ENCODE measurements at regions not wholly inside any gene's neighbourhood (a gene's known extent, or its start where the extent isn't known, plus 50 kb on each side); places are given as distances from the start of the nearest gene placed in this dataset.
"Not testable (repeated sequence)": the region's sequence is repeated elsewhere in the genome, so short reads cannot be mapped to it uniquely, and the experiment has no call there.

DNA sequence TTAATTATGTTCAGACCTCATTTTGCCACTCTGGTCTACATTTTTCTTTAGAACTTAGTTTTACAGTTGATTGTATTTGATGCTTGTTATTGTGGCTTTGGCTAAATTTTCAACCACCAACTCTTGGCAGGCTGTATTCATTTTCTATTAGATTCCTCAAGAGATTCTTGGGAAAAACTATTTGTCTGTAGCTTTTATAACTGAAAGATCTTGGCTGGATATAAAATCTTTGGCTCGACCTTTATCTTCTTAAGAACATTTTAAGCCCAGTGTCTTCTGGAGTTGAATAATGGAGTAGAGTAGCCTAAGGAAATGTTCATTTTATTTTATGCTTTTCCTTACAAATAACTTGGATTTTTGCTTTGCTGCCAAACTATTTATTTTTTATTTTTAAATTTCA is 848.5 kb downstream of the PCDH17 start:
- no peak for DNase-seq (ENCODE audit: low read depth in 2 of 2)

GRCh38 chr13:58488251-58488650 is 856.7 kb downstream of the PCDH17 start:
- DNase-seq (ENCODE audit: low read depth in 2 of 2): no peak

DNA sequence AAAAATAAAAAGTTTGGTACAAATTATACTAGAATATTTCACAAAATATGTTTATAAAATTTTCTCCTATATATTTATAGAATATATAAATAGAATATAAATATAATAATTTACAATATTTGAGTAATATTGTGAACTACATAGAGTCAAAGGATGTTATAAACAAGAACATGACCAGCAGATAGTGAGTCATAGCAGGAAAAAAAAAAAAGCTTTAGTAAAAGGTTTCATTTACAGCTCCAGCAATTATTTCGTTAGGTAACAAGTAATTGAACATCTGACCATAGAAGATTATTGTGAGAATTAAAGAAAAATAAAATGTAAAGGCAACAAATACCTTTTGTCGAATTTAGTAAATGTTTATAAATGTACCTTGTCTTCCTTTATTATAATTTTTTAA is 864.1 kb downstream of the PCDH17 start:
- no peak for DNase-seq (ENCODE audit: low read depth in 2 of 2)

- DNase-seq (ENCODE audit: low read depth in 2 of 2): no peak
Measured at GRCh38 chr13:58500938-58501337, 869.4 kb downstream of the PCDH17 start.

GRCh38 chr13:58504202-58504700 is 872.7 kb downstream of the PCDH17 start:
- not testable (repeated sequence) for DNase-seq (ENCODE audit: low read depth in 2 of 2)

DNA sequence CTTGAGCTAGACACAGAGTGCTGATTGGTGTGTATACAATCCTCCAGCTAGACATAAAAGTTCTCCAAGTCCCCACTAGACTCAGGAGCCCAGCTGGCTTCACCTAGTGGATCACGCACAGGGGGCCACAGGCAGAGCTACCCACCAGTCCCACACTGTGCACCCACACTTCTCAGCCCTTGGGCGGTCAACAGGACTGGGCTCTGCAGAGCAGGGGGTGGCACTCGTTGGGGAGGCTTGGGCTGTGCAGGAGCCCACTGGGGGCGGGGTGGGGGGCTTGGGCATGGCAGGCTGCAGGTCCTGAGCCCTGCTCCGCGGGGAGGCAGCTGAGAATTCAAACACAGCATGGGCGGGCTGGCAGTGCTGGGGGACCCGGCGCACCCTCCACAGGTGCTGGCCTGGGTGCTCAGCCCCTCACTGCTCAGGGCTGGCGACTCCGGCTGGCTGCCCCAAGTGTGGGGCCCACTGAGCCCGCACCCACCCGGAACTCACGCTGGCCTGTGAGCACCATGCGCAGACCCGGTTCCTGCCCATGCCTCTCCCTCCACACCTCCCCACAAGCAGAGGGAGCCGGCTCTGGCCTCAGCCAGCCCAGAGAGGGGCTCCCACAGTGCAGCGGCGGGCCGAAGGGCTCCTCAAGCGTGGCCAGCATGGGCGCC is 873.8 kb downstream of the PCDH17 start:
- not testable (repeated sequence) for DNase-seq (ENCODE audit: low read depth in 2 of 2)

DNA sequence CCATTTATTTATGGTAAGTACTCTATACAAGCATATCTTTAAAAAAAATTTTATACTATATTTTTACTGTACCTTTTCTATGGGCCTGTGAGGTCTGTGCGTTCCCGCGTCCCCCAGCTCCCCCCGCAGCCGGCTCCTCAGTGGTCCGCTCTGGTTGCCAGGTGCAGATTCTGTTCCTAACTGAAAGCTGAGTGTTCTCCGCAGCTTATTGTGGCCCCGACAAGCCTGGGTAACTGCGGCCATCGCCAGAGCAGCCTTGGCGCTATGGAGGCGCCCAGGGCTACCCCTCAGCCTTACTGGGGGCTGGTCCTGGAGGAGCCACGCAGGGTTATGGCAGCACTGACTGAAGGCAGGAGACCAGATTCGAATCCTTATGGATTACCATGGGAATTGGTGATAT is 896.8 kb downstream of the PCDH17 start:
- no peak for DNase-seq (ENCODE audit: low read depth in 2 of 2)

- DNase-seq (ENCODE audit: low read depth in 2 of 2): no peak
Measured at GRCh38 chr13:58531614-58532013, 900.1 kb downstream of the PCDH17 start.

GRCh38 chr13:58542530-58542929 is 911.0 kb downstream of the PCDH17 start:
- DNase-seq (ENCODE audit: low read depth in 2 of 2): no peak

DNA sequence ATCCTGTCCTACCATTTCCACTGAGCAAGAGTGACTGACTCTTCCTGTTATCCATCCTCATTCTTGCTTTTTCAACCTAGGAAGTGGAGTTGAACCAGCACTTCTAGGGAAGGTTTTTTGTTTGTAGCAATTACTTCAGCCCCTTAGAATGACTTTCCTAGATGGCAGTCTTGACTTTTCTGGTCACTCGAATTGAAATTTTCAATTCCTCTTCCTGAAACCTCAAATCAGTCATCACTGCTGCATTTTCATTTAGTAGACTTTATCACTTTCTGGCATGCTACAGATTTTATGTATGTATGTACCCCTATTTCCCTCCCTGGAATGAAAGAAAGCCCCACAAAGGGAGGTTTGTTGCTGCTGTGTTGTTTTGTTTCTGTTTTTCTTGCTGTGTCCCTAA is 915.9 kb downstream of the PCDH17 start:
- no peak for DNase-seq (ENCODE audit: low read depth in 2 of 2)

- no peak for DNase-seq (ENCODE audit: low read depth in 2 of 2)
Measured at GRCh38 chr13:58566176-58566575, 934.6 kb downstream of the PCDH17 start.

DNA sequence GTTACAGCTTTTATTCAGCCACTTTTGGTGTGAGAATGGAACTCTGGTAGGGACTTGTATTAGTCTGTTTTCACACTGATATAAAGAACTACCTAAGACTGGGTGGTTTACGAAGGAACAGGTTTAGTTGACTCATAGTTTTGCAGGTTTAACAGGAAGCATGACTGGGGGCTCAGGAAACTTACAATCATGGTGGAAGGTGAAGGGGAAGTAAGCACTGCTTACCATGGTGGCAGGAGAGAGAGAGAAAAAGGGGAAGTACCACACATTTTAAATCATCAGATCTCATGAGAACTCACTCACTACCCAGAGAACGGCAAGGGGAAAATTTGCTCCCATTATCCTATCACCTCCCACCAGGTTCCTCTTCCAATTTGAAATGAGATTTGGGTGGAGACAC is 942.2 kb downstream of the PCDH17 start:
- DNase-seq (ENCODE audit: low read depth in 2 of 2): no peak

- DNase-seq (ENCODE audit: low read depth in 2 of 2): no peak
Measured at GRCh38 chr13:58574791-58575190, 943.2 kb downstream of the PCDH17 start.

DNA sequence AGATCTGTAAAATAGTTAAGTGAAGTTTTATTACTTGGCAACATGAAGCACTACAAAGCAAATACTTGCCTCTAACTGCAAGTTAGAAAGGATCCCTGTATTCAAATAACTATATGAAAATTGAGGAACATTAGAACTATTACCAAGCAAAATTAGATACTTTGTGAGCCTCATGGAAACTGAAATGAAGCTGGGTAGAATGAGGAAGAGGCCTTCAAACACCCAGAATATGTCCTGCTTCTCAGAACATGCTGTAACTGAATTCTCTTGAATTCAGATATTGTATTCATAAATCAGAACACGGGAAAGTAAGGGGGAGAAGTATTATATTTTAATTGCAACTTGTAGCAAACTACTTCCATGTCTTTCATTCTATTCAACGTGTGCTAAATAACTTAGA is 947.9 kb downstream of the PCDH17 start:
- DNase-seq (ENCODE audit: low read depth in 2 of 2): no peak

DNA sequence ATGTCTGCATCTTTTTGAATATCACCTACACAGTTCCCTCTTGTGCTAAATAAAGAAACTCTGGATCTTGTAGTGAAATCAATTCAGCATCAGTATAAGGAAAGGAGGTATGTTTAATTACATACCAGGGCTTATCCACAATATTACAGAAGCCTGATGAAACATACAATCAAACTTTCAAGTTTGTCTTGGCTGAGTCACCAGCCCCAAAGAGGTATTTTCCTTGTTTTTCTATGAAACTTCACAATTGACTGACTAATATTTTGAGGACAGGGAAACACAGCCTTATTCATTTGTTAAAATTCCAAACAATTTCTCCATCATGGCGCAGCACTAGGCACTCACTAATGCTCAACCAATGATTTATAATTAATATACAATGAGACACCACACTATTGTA is 952.4 kb downstream of the PCDH17 start:
- no peak for DNase-seq (ENCODE audit: low read depth in 2 of 2)

DNA sequence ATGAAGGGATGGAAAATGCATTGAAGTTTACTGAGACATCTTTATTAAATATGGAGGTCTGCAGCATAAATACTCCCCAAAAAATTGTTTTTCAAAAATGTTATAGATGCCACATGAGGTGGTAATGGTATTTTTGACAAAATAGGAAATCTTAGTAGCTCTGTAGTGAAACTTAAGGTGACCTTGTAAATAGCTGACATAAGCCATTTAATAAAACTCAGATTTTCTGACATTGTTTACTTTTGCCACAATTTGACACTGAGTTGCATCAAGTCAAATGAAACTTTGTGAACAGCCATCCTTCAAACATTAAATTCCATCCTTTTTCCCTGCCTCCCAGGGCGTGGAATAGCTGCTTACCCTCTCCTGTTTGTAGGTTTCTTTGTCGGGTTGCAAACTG is 953.1 kb downstream of the PCDH17 start:
- no peak for DNase-seq (ENCODE audit: low read depth in 2 of 2)

GRCh38 chr13:58587183-58587582 is 955.6 kb downstream of the PCDH17 start:
- no peak for DNase-seq (ENCODE audit: low read depth in 2 of 2)

- DNase-seq (ENCODE audit: low read depth in 2 of 2): no peak
Measured at GRCh38 chr13:58592052-58592451, 960.5 kb downstream of the PCDH17 start.

- no peak for DNase-seq (ENCODE audit: low read depth in 2 of 2)
Measured at GRCh38 chr13:58592786-58593185, 961.2 kb downstream of the PCDH17 start.

DNA sequence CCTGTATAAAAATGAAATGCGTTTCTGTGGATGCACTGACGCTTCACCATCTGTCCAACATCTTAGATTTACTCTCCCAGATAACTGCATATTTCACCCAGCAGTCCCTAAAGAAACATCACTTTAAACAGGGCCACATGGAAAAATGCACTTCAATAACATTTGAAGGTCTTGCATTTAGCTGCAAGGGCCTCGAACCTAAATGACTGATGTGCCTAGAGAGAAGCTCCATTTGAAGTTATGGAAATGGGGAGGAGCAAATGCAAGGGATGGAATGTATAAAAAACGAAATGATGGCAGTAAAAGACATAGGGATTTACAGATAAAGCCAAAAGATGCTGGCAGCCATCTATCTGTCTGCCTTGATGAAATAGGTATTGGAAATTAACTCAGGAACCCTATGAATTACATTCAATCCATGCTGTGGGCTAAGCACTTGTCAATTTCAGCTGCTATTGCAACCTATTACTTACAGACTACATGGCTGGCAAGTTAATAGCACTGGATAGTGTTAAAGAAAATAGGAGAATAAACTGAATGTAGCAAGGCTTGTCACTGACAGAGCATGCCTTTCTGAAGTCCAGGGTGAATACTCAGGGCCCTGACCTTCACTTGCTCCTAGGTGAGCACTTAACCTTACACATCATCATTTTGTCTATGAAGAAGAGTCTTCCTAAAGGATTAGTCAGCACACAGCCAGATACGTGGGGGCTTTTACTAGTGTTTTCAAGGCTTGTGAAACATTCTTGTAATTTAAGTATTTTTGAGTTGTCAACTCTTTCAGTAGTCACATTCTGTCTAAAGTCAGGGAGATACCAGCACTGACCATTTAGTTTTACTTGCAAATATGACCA is 963.4 kb downstream of the PCDH17 start:
- DNase-seq (ENCODE audit: low read depth in 2 of 2): no peak

GRCh38 chr13:58597552-58597951 is 966.0 kb downstream of the PCDH17 start:
- no peak for DNase-seq (ENCODE audit: low read depth in 2 of 2)

DNA sequence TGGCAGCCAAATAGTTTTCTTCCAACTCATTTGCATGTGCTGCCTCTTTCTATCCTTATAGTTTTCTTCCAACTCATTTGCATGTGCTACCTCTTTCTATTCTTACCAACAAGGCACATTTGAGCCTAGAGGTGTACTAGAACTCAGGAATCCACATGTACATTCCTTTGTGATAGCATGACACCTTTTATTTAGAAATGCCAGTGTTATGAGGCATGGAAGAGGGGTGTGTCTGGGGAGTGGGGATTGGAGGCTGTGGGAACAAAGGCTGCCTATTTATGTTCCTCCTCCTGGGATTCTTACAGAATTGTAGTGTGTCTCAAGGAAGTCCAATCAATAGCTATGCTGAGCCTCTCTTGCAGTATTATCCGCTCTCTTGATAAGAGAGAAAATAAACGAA is 966.7 kb downstream of the PCDH17 start:
- DNase-seq (ENCODE audit: low read depth in 2 of 2): no peak

- no peak for DNase-seq (ENCODE audit: low read depth in 2 of 2)
Measured at GRCh38 chr13:58611117-58611516, 979.6 kb downstream of the PCDH17 start.

Data from stimulated activated CD8-positive, alpha-beta memory T cell treated with anti-CD3 and anti-CD28 coated beads, Interleukin-15, amount 100 ng/mL, for 48 hours (primary cell).